ENCODE measurements at regions not wholly inside any gene's neighbourhood (a gene's known extent, or its start where the extent isn't known, plus 50 kb on each side); places are given as distances from the start of the nearest gene placed in this dataset.
"Not testable (repeated sequence)": the region's sequence is repeated elsewhere in the genome, so short reads cannot be mapped to it uniquely, and the experiment has no call there.

GRCh38 chr16:79988089-79988488, 387.6 kb upstream of the MAF start:
- no peak for DNase-seq
- H3K4me3 ChIP-seq, result no peak overlapping the region
- H3K36me3 ChIP-seq, result no peaks in the 10 kb centered on the region

GRCh38 chr16:79986352-79986751, 385.8 kb upstream of the MAF start:
- Histone ChIP-seq H3K36me3 (no peaks in the 10 kb centered on the region), H3K27me3 (no peaks in the 10 kb centered on the region), H3K9me3 (replicated peaks) (no peaks in the 10 kb centered on the region), H3K27ac (no peak overlapping the region), H3K4me1 (no peaks in the 10 kb centered on the region), H3K4me3 (no peak overlapping the region)
- no peak for DNase-seq

More at GRCh38 chr16:79988089-79988488, 387.6 kb upstream of the MAF start:
- Histone ChIP-seq H3K27ac (no peak overlapping the region), H3K9me3 (replicated peaks) (no peaks in the 10 kb centered on the region), H3K27me3 (no peaks in the 10 kb centered on the region), H3K4me1 (no peaks in the 10 kb centered on the region)

- Histone ChIP-seq H3K27me3 (no peaks in the 10 kb centered on the region), H3K27ac (no peak overlapping the region), H3K9me3 (replicated peaks) (no peaks in the 10 kb centered on the region), H3K4me1 (no peaks in the 10 kb centered on the region), H3K36me3 (no peaks in the 10 kb centered on the region), H3K4me3 (no peak overlapping the region)
- DNase-seq, result no peak
These were observed 385.1 kb upstream of the MAF start for GRCh38 chr16:79985606-79986005.

- H3K9me3 ChIP-seq (replicated peaks); H3K27me3 ChIP-seq; H3K27ac ChIP-seq; H3K4me1 ChIP-seq; H3K36me3 ChIP-seq; H3K4me3 ChIP-seq; DNase-seq: not testable (repeated sequence)
These were observed 383.6 kb upstream of the MAF start for GRCh38 chr16:79984149-79984548.

- H3K27ac ChIP-seq, result no peak overlapping the region
- no peaks in the 10 kb centered on the region for H3K4me1 ChIP-seq
- no peak for DNase-seq
- H3K9me3 ChIP-seq (replicated peaks), result no peaks in the 10 kb centered on the region
- H3K36me3 ChIP-seq, result no peaks in the 10 kb centered on the region
- H3K4me3 ChIP-seq, result no peak overlapping the region
- H3K27me3 ChIP-seq, result no peaks in the 10 kb centered on the region
These were observed 382.3 kb upstream of the MAF start for GRCh38 chr16:79982862-79983261.

- Histone ChIP-seq H3K27me3 (no peaks in the 10 kb centered on the region), H3K27ac (no peak overlapping the region), H3K36me3 (no peaks in the 10 kb centered on the region), H3K9me3 (replicated peaks) (no peaks in the 10 kb centered on the region), H3K4me3 (no peak overlapping the region), H3K4me1 (no peaks in the 10 kb centered on the region)
- no peak for DNase-seq
These were observed 381.8 kb upstream of the MAF start for GRCh38 chr16:79982361-79982760.

GRCh38 chr16:79981814-79982213, 381.3 kb upstream of the MAF start:
- no peaks in the 10 kb centered on the region for H3K9me3 ChIP-seq (replicated peaks)
- no peaks in the 10 kb centered on the region for H3K36me3 ChIP-seq
- H3K4me3 ChIP-seq, result no peak overlapping the region
- H3K4me1 ChIP-seq, result no peaks in the 10 kb centered on the region
- DNase-seq, result no peak
- no peak overlapping the region for H3K27ac ChIP-seq
- no peaks in the 10 kb centered on the region for H3K27me3 ChIP-seq

- H3K4me1 ChIP-seq, result no peaks in the 10 kb centered on the region
- H3K4me3 ChIP-seq, result no peak overlapping the region
- H3K27me3 ChIP-seq, result no peaks in the 10 kb centered on the region
- no peak overlapping the region for H3K27ac ChIP-seq
- no peaks in the 10 kb centered on the region for H3K9me3 ChIP-seq (replicated peaks)
- DNase-seq, result no peak
- no peaks in the 10 kb centered on the region for H3K36me3 ChIP-seq
These were observed 380.3 kb upstream of the MAF start for GRCh38 chr16:79980650-79981521.

- no peaks in the 10 kb centered on the region for H3K4me1 ChIP-seq
- H3K36me3 ChIP-seq, result no peaks in the 10 kb centered on the region
- H3K4me3 ChIP-seq, result no peak overlapping the region
- DNase-seq, result no peak
- H3K9me3 ChIP-seq (replicated peaks), result no peaks in the 10 kb centered on the region
- H3K27me3 ChIP-seq, result no peaks in the 10 kb centered on the region
- no peak overlapping the region for H3K27ac ChIP-seq
These were observed 377.7 kb upstream of the MAF start for GRCh38 chr16:79977940-79978836.

GRCh38 chr16:79973320-79973719, 372.8 kb upstream of the MAF start:
- no peak overlapping the region for H3K4me3 ChIP-seq
- H3K27me3 ChIP-seq, result no peaks in the 10 kb centered on the region
- H3K36me3 ChIP-seq, result no peaks in the 10 kb centered on the region
- DNase-seq, result no peak
- H3K4me1 ChIP-seq, result no peaks in the 10 kb centered on the region
- H3K9me3 ChIP-seq (replicated peaks), result no peaks in the 10 kb centered on the region
- no peak overlapping the region for H3K27ac ChIP-seq

GRCh38 chr16:79972053-79972704, 371.6 kb upstream of the MAF start:
- DNase-seq, result no peak
- Histone ChIP-seq H3K4me3 (no peak overlapping the region), H3K27me3 (no peaks in the 10 kb centered on the region), H3K4me1 (no peaks in the 10 kb centered on the region), H3K9me3 (replicated peaks) (no peaks in the 10 kb centered on the region), H3K36me3 (no peaks in the 10 kb centered on the region), H3K27ac (no peak overlapping the region)

- no peaks in the 10 kb centered on the region for H3K4me1 ChIP-seq
- no peak for DNase-seq
- no peak overlapping the region for H3K27ac ChIP-seq
- no peaks in the 10 kb centered on the region for H3K36me3 ChIP-seq
- no peak overlapping the region for H3K4me3 ChIP-seq
- H3K9me3 ChIP-seq (replicated peaks), result no peaks in the 10 kb centered on the region
- no peaks in the 10 kb centered on the region for H3K27me3 ChIP-seq
These were observed 370.7 kb upstream of the MAF start for GRCh38 chr16:79971237-79971572.

- no peak for DNase-seq
- Histone ChIP-seq H3K36me3 (no peaks in the 10 kb centered on the region), H3K9me3 (replicated peaks) (no peaks in the 10 kb centered on the region), H3K4me1 (no peaks in the 10 kb centered on the region), H3K27ac (no peak overlapping the region), H3K4me3 (no peak overlapping the region), H3K27me3 (no peaks in the 10 kb centered on the region)
These were observed 370.2 kb upstream of the MAF start for GRCh38 chr16:79970551-79971236.

GRCh38 chr16:79970087-79970486, 369.6 kb upstream of the MAF start:
- H3K27ac ChIP-seq, result no peak overlapping the region
- H3K27me3 ChIP-seq, result no peaks in the 10 kb centered on the region
- no peak overlapping the region for H3K4me3 ChIP-seq
- no peaks in the 10 kb centered on the region for H3K9me3 ChIP-seq (replicated peaks)
- no peak for DNase-seq
- H3K4me1 ChIP-seq, result no peaks in the 10 kb centered on the region
- no peaks in the 10 kb centered on the region for H3K36me3 ChIP-seq

Data from SJCRH30 (cell line).